Ovary (tissue), 7 donors: ENCODE measurements at regions not wholly inside any gene's neighbourhood (a gene's known extent, or its start where the extent isn't known, plus 50 kb on each side); places are given as distances from the start of the nearest gene placed in this dataset.

Source experiments
- DNase-seq, 5 donors: peaks; one replicate each; pipeline ENCODE4 v3.0.0-alpha.2; 2019 to 2020
- H3K27ac ChIP-seq, 2 donors: fragments of 200-600 bp; one replicate each; pipeline versions ENCODE4 v1.5.1 to v1.8.0; 2019 to 2022
- H3K27me3 ChIP-seq: fragments of 200-600 bp; one replicate; pipeline ENCODE4 v1.8.0; 2022
- H3K36me3 ChIP-seq: fragments of 200-600 bp; sonication (generic); one replicate; pipeline ENCODE4 v1.5.1; 2019
- H3K4me1 ChIP-seq: one replicate; pipeline ENCODE4 v1.8.1; 2013; ENCODE audit warnings: mild to moderate bottlenecking, moderate library complexity; ENCODE audit not compliant: insufficient read depth
- H3K4me3 ChIP-seq: fragments of 200-600 bp; sonication (generic); one replicate; pipeline ENCODE4 v1.5.1; 2017
- H3K9me3 ChIP-seq, 2 donors: fragments of 200-600 bp in 1 of 2; sonication (generic) in 1 of 2; one replicate each; pipeline versions ENCODE4 v1.5.1 to v1.8.1; 2013 to 2019; ENCODE audit warnings: mild to moderate bottlenecking in 1 of 2, moderate library complexity in 1 of 2
- EP300 ChIP-seq: sonication (generic); formaldehyde crosslinking; IDR thresholded peaks from one replicate; pipeline ENCODE4 v1.6.1; 2017; ENCODE audit warnings: antibody characterized with exemption
- POLR2A ChIP-seq: fragments of 450-650 bp; IDR thresholded peaks from one replicate; pipeline ENCODE4 v1.6.1; 2017; ENCODE audit warnings: antibody characterized with exemption, mild to moderate bottlenecking, moderate library complexity
- WGBS, 3 donors: extraction: QIAGEN DNeasy Blood & Tissue Kit in 1 of 3; methylation state at CpG; one replicate each; pipeline versions ENCODE4 v1.1.5 to v1.1.7; 2013 to 2017; 5-methylcytosine and 5-hydroxymethylcytosine counted together
- intact Hi-C, 4 donors: fragments of 100-400 bp; cut with DNase I; formaldehyde crosslinking; loops; one replicate each; pipeline versions ENCODE4 v1.11.0 to v1.15.1; 2022 to 2023
- TF ChIP-seq, protein P1 (sequence below), 3 donors: fragments of 450-650 bp in 2 of 3; fragments of 200-600 bp in 1 of 3; IDR thresholded peaks; one replicate each; pipeline versions ENCODE4 v1.5.1 to v1.8.0; 2016 to 2022; ENCODE audit warnings: antibody characterized with exemption in 3 of 3, mild to moderate bottlenecking in 1 of 3
- donor health status: DM: no; HTN: no; CAD: no; lungs with moderate emphysema.
- donor health status: DM: no; HTN: no; CAD: no.
- donor health status: Bipolar disorder and iron deficiency.
- donor health status: DM: no; HTN: no; CAD: no.
- donor health status: DM: yes; HTN: yes; CAD: no.

DNA sequence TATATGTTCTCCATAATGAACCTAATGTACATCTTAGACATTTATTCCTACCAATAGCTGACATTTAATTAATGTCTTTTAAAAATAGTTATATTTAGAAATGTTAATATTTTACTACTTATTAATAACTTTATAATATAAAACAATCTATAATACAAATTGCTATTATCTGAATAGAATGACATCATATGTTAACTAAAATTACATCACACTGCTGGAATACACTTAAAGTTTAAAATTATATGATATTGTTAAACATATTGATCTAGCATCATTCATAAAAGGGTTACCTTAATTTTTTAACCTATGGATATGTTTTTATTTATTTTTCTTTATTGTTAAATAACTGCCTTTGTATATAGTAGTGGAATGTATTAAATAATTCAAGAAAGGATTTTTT lies 660.2 kb upstream of the ADGRB3 start:
- TF ChIP-seq, protein P1, sequence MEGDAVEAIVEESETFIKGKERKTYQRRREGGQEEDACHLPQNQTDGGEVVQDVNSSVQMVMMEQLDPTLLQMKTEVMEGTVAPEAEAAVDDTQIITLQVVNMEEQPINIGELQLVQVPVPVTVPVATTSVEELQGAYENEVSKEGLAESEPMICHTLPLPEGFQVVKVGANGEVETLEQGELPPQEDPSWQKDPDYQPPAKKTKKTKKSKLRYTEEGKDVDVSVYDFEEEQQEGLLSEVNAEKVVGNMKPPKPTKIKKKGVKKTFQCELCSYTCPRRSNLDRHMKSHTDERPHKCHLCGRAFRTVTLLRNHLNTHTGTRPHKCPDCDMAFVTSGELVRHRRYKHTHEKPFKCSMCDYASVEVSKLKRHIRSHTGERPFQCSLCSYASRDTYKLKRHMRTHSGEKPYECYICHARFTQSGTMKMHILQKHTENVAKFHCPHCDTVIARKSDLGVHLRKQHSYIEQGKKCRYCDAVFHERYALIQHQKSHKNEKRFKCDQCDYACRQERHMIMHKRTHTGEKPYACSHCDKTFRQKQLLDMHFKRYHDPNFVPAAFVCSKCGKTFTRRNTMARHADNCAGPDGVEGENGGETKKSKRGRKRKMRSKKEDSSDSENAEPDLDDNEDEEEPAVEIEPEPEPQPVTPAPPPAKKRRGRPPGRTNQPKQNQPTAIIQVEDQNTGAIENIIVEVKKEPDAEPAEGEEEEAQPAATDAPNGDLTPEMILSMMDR (IDR thresholded peaks at IDR 0.05), result no peak
- TF ChIP-seq POLR2A (no peak), EP300 (no peak)
- Histone ChIP-seq H3K9me3 (no peaks in the 10 kb centered on the region), H3K27ac (no peak overlapping the region), H3K27me3 (no peaks in the 10 kb centered on the region), H3K36me3 (no peaks in the 10 kb centered on the region), H3K4me1 (no peaks in the 10 kb centered on the region), H3K4me3 (no peak overlapping the region)
- DNase-seq, result no peak
- intact Hi-C loops, result no loop called here

DNA sequence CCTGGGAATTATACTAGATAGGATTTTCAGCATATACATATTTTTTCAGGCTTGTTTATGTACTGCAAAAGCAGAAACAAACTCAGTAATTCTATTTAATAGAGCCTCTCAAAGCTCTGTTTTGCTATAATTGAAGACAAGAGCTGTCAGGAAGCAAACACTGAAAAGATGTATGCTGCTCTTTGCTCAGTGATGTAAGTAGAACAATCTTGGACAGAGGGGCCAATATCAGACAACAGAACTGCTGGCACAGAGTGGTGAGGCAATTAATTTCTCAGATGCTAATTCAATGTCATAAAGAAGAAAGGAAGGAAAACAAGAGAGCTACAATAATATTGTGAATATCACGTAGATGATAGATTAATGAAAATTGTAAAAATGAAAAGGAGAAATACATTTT lies 663.3 kb upstream of the ADGRB3 start:
- TF ChIP-seq POLR2A, result no peak
- TF ChIP-seq, protein P1 (IDR thresholded peaks at IDR 0.05), result no peak
- TF ChIP-seq EP300, result no peak
- WGBS, 3 donors, result 56 to 80% (median 57%) methylated on average over 1 of the region's 1 CpG

DNA sequence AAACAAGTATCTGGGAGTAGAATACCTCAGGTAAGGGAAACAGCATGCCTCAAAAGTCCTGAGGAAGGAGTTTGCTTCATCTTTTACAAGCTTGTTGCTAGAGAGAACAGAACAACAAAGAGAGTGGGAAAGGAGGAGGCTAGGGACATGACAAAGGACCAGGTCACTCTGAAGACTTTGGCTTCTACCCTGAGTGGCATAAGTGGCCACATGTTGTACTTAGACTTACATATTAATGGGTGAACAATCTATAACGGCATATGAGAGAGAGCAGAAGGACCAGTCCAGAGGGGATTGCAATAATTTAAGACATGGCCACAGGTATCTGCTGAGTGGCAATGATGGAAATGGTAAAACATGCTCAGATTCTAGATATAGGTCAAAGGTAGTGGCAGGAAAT lies 668.3 kb upstream of the ADGRB3 start:
- H3K27me3 ChIP-seq, result no peaks in the 10 kb centered on the region
- no peak overlapping the region for H3K27ac ChIP-seq
- no peaks in the 10 kb centered on the region for H3K36me3 ChIP-seq
- intact Hi-C loops, result no loop called here
- DNase-seq, result no peak
- TF ChIP-seq, protein P1 (IDR thresholded peaks at IDR 0.05), result no peak
- TF ChIP-seq POLR2A, result no peak
- no peak for TF ChIP-seq EP300
- H3K9me3 ChIP-seq, result no peaks in the 10 kb centered on the region
- 94 to 97% (median 95%) methylated on average over 1 of the region's 1 CpG for WGBS, 3 donors
- no peaks in the 10 kb centered on the region for H3K4me1 ChIP-seq
- no peak overlapping the region for H3K4me3 ChIP-seq

More for the DNA sequence above, 663.3 kb upstream of the ADGRB3 start:
- no peaks in the 10 kb centered on the region for H3K36me3 ChIP-seq
- intact Hi-C loops, result no loop called here
- no peaks in the 10 kb centered on the region for H3K4me1 ChIP-seq
- H3K27me3 ChIP-seq, result no peaks in the 10 kb centered on the region
- H3K4me3 ChIP-seq, result no peak overlapping the region
- H3K27ac ChIP-seq, result no peak overlapping the region
- H3K9me3 ChIP-seq, result no peaks in the 10 kb centered on the region
- no peak for DNase-seq

DNA sequence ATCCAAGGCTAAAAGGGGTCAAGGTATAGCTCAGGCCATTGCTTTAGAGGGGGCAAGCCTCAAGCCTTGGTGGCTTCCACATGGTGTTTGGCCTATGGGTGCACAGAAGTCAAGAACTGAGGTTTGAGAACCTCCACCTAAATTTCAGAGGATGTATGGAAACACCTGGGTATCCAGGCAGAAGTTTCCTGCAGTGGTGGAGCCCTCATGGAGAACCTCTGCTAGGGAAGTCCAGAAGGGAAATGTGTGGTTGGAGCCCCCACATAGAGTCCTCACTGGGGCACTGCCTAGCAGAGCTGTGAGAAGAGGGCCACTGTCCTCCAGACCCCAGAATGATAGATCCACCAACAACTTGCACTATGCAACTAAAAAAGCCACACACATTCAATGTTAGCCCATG lies 678.7 kb upstream of the ADGRB3 start:
- intact Hi-C loops, result no loop called here
- Histone ChIP-seq H3K4me1 (no peaks in the 10 kb centered on the region), H3K4me3 (no peak overlapping the region), H3K27me3 (no peaks in the 10 kb centered on the region), H3K36me3 (no peaks in the 10 kb centered on the region), H3K9me3 (no peaks in the 10 kb centered on the region), H3K27ac (no peak overlapping the region)
- no peak for DNase-seq
- TF ChIP-seq, protein P1 (IDR thresholded peaks at IDR 0.05), result no peak
- no peak for TF ChIP-seq POLR2A
- TF ChIP-seq EP300, result no peak

DNA sequence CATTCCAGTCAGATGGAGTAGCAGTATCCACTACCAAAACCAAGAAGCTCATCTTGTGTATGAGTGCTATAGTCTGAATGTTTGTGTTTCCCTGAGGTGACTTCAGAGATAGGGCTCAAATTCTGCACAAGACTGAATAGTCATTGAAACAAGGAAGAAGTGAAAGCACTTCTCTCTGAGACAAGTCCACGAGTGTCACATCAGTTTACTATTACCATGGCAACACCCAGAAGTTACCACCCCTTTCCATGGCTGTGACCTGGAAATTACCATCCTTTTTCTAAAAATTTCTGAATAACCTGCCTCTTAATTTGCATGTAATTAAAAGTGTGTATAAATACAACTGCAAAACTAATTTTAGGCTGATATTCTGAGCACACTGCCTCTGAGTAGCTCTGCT lies 682.1 kb upstream of the ADGRB3 start:
- 28 to 55% (median 40%) methylated on average over 1 of the region's 1 CpG for WGBS, 3 donors
- H3K27ac ChIP-seq, result no peak overlapping the region
- H3K36me3 ChIP-seq, result no peaks in the 10 kb centered on the region
- no peak for TF ChIP-seq POLR2A
- TF ChIP-seq, protein P1 (IDR thresholded peaks at IDR 0.05), result no peak
- no peak for TF ChIP-seq EP300
- intact Hi-C loops, result no loop called here
- H3K27me3 ChIP-seq, result no peaks in the 10 kb centered on the region
- DNase-seq, result no peak
- no peaks in the 10 kb centered on the region for H3K4me1 ChIP-seq
- no peak overlapping the region for H3K4me3 ChIP-seq
- no peaks in the 10 kb centered on the region for H3K9me3 ChIP-seq
